GM18868 (cell line): ENCODE measurements at regions not wholly inside any gene's neighbourhood (a gene's known extent, or its start where the extent isn't known, plus 50 kb on each side); places are given as distances from the start of the nearest gene placed in this dataset.
"Not testable (repeated sequence)": the region's sequence is repeated elsewhere in the genome, so short reads cannot be mapped to it uniquely, and the experiment has no call there.

ENCODE experiments used
- ATAC-seq: cut with Tn5 transposase; IDR thresholded peaks from one replicate; pipeline ENCODE4 v1.9.1; 2021; ENCODE audit warnings: mild to moderate bottlenecking, moderate library complexity; ENCODE audit not compliant: unreplicated experiment

DNA sequence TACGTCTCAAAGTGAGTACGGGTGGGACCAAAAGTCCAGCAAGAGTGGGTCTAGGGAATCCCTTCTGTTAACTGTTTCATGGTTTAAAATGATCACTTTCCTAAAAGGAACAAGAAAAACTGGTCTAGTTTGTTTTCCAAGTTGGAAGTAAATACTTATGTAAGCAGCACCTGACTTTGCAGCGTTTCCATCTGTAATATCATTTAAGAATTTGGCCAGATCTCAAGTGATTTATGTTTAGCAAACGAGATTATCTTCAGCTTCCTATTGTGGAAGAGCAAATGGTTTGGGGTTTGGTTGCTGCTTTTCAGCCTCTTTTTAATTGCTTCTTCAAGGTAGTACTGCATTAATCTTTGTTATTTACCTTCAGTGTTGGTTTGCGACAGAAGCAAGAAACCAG is 50.4 kb downstream of the FHIP1A start:
- ATAC-seq, result no peak

DNA sequence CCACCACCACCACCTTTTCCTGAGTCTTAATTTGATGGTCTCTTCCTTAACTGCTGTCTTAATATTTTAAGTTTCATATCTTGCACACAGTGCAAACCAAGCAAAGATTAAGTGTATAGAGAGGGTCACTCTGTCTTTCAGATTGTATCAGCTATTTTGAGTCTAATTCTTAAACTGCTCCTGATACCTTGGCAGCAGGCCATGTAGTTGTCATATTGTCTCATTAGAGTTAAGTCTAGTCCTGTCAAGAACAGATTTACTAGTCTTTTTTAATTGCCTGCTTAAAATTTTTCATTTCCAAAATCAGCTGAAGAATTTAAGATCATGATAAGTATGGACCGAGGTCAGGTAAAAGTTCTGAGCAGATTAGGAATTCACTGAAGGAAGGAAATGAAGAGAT is 51.5 kb downstream of the FHIP1A start:
- no peak for ATAC-seq

DNA sequence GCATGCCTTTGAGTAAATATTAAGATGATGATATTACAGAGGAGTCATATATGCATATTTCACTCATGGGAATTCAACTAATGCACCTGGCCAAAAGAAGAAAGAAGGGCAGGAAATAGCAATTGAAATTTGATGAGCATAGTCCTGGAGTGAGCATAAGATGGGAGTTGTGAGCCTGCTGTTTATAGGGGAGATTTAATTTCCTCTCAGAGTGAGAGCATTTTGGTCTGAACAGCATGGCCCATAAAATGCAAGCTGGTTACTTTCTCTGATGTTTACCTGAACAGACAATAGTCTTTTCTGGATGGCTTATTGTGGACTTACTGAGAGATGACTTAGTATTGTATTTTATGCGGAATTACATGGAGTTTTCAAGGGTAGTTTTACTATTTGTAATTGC is 53.6 kb downstream of the FHIP1A start:
- ATAC-seq, result no peak

DNA sequence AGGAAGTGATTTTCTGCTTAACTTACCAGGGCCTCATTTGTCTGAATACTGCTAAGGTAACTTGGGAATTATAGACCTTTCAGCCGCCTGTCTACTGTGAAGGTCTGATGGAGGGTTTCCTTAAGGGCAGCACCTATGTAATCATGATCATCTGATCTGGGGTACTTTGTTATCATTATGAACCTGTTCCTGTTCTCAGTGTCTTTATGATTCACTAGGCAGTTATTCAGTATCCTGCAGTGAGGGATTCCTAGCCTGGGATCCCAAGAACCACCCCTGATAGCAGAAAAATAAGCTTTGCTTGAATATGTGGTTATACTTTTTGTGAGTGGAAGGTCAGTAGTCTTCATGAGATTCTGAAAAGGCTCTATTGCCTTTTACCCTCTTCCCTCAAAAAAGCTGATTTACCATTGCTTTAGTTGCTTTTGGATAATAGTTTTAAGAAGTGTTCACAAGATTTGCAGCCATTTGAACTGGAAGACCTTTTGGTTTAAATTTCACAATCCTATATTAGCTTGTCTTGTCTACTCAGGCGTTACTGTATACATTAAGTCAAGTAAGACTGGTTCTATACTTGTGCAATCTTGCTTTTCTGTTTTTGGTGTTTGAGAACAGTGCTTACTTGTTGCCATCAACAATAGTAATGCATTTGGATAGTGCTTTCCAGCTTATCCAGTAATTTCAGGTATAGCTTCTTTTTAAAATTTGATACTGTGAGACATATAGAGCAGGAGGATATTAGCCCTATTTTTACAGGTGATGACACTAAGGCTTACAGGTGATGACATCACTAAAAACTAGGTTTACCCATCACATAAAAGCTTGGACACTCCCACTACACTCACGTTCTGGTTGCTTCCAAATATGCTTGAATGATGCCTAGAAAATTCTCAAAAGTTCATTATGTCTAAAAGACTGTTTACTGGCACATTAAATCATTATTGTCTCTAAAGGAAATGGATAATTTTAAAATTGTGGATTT is 60.0 kb downstream of the FHIP1A start:
- no peak for ATAC-seq

DNA sequence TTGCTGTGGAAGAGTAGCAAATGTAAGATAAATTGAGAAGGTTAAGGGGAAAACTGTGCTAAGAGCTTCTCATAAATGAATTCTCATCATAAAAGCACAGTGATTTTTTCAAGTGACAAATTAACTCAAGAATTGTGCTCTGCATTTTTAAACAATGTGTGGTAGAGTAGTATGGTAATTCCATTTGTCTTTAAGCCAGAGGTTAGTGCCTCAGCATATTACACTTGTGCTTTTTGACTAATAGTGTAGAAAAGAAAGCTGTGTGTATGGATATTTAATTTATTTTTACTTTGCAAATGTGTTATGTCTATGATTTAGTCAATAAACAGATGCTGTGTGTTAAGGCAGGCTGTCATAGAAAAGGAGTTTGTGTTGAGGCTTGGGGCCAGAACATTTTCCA is 61.0 kb downstream of the FHIP1A start:
- no peak for ATAC-seq

DNA sequence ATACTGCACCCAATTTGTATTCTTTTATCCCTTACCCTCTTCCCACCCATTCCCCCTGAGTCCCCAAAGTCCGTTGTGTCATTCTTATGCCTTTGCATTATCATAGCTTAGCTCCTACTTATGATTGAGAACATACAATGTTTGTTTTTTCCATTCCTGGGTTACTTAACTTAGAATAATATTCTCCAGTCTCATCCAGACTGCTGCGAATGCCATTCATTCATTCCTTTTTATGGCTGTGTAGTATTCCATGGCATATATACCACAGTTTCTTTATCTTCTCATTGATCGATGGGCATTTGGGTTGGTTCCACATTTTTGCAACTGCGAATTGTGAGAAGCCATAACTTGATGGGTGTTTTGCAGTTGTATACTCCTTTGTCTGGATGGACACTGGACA is 62.8 kb downstream of the FHIP1A start:
- ATAC-seq, result no peak

DNA sequence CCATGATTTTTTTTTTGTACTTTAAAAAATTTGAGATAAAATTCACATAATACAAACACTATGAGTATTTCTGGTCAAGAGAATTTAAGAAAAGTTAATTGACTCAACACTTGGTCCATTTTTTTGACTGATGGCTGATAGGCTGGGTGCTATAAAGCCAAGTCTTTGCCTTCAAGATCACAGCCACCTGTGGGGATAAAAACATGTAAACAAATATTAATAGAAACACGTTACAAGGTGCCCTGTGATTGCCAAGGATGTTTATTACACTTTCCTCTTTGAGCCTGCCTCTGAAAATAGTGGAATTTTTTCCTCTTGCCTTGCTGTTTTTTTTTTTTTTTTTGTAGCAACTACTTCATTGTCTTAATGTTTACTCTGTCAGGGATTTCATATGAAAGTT is 63.3 kb downstream of the FHIP1A start:
- no peak for ATAC-seq

DNA sequence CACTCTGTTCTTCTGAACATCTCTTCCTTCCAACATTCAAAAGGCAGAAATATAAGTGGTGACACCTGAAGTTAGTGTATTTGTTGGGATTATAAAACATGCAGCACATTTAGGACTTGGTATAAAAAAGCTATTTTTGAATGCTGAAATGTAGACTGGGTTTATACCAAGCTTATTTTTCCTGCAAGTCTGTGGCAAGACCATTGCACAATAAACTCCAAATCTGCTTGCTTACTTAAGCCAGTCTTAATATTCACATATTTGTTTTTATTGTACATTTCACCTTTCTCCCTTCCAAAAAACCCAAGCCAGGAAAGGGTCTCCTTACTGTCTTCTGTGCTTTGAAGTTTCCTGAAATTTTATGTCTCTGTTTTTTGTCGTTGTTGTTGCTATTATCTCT is 63.7 kb downstream of the FHIP1A start:
- no peak for ATAC-seq

DNA sequence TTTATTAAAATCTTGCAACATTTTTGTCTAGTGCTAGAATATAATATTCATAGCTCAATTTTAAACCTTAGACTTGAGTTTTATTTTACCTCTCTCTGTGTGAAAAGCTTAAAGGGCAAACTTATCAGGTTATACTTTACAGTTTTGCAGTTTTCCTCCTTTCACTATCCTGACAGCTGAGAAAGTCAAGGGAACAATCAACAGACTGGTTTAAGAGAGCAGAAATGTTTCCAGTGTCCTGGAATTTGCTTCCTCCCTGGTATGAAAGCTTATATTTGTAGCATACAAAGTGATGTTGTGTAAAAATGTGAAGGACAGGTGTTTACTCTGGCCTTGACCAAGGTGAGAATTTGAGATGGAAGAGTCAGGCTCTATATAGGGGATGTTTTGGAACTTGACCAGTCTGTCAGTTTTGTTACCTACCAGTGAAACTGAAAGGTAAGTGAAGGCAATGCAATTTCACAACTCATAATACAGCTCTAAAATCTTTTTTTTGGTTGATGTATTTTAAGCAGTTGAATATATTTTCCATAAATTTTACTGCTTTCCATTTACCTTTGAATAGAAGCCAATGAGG is 64.6 kb downstream of the FHIP1A start:
- no peak for ATAC-seq

DNA sequence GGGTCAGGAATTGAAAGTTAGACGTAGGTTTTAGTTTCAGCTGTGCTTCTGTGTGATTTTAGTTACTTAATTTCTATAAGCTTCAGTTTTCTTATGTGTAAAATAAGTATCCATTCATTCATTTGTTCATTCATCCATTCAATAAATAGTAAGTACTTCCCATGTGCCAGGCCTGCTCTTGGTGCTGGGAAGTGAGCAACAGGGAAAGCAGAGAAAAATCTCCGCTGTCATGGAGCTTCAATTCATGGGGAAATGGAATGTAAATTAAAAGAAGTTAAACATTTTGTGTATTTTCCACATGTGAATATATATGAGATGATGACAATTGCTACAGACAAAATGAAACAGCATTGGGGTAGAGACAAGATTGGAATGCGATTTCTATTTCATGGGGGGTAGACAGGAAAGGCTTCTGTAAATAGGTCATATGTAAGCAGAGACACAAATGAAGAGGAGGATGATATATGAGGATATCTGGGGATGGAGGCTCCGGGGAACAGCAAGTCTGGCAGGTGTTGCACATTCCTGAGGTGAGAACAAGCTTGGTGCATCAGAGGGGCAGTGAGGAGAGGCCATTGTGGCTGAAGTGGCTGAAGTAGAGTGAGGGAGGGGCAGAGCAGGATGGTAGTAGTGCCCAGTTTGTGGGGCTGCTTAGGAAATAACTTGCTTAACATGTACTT is 66.2 kb downstream of the FHIP1A start:
- ATAC-seq, result no peak

DNA sequence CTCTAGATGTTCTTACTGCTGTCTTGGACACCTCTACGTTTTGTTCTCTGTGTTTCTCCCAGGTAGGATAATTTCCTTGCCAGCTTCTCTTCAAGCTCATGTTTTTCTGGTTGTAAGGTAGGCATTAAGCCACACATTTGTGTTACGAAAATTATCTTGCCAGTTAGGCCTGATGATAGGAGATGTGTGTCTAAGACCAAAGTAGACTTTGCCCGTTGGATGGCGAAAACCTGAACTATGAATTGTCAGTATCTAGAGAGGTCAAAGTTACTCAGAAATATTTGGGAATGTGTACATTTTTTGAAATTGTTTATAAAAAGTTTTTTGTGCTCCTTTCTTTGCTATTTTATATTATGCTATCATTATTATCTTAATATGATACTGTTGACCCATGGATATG is 72.8 kb downstream of the FHIP1A start:
- no peak for ATAC-seq

DNA sequence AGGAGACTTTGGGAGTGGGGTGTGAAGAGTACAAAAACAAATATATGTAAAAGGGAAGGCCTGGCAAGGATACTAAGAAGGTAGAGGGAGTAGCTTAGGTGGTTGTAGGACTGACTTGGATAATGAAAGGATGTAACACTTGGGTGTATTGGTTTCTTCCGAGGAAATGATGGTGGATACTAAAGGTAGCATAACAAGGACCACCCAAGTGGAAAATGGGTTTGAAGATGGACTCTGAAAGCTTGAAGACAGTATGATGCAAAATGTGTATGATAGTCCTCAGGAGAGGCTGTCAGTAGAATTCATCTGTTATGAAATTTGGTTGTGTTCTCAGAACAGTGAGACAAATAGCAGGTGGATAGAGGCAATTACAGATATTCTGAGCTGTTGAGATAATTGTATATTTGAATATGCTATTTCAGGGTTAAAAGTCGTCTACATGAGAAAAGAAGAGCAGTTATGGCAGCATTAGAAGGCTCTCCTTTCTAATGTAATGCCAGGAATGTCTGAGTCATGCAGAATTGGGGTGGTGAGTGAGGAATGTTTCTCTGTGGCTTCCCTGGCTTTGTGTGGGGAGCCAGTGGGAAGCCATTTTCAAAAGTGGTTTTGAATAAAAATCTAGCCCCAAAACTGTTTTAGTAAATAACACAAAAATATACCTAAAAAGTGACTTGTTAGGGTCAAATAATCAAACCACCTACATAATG is 75.6 kb downstream of the FHIP1A start:
- no peak for ATAC-seq

DNA sequence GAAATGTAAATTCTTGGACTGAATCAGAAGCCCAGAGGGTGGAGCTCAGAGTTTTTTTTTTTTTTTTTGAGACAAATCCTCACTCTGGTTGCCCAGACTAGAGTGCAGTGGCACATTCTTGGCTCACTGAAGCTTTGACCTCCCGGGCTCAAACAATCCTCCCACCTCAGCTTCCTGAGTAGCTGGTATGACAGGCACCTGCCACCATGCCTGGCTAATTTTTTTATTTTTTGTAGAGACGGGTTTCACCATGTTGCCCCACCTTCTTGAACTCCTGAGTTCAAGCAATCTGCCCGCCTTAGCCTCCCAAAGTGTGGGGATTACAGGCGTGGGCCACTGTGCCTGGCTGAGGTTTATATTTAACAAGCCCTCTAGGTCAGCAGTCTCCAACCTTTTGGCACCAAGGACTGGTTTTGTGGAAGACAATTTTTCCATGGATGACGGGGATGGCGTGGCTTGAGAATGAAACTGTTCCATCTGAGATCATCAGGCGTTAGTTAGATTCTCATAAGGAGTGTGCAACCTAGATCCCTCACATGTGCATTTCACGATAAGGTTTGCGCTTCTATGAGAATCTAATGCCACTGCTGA is 76.7 kb downstream of the FHIP1A start:
- ATAC-seq, result no peak

DNA sequence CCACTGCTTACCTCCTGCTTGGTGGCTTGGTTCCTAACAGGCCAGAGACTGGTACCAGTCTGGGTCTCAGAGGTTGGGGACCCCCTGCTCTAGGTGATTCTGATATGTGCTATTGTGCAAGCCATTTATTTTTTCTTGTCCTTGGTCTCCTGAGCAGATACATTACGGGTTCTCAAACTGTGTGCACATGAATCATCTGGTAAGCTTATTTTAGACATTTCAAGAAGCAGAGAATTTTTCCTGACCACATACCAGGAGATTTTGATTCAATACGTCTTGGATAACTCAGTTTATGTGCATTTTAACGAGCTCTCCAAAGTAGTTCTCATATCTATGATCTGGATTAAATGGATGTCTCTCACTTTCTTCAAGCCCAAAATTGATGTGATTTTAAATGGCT is 77.2 kb downstream of the FHIP1A start:
- ATAC-seq, result no peak

DNA sequence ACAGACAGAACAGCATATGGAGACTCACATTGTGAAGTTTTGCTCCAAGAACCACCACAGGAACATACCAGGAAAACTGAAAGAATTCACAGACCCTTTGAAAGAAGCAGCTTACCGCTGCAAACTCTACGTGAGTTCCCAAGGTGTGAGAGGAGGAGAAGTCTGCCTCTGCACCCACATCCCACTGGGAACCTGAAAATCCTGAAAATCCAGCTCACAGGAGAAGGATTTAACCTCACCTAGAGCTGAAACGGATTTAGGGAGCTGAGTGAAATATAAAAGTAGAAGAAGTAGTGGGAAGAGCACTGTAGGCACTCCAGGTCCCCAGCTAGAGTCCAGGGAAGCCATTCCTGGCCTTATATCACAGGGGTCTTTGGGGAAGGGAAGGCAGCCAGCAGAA is 80.0 kb downstream of the FHIP1A start:
- no peak for ATAC-seq

DNA sequence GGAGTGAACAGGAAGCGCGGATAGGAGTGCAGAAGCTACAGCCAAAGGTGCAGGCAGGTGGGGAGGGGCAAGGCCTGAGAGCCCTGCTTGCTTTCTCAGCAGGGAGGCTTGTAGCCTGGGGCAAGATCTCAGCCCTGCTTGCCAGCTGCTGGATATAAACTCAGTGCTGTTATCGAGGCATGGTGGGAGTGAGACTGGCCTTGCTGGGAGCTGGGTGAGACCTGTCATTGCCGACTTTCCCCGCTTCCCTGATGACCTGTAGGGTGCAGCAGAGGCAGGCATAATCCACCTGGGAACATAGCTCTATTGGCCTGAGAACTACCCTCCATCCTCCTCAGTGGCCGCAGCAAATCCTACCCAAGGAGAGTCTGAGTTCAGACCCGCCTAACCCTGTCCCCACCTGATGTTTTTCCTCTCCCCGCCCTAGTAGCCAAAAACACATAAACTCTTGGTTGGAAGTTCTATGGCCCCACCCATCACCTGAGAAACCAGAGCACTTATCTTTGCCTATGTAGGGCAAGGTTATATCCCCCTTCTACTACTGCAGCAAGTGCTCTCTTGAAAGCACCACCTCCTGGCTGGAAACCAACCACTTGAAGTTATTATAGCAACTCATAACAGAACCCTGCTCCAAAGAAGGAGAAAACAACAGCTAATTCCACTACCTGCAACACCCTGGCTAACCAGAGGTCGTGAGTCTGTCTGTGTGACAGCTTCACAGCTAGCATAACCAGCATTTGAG is 80.7 kb downstream of the FHIP1A start:
- ATAC-seq, result no peak

DNA sequence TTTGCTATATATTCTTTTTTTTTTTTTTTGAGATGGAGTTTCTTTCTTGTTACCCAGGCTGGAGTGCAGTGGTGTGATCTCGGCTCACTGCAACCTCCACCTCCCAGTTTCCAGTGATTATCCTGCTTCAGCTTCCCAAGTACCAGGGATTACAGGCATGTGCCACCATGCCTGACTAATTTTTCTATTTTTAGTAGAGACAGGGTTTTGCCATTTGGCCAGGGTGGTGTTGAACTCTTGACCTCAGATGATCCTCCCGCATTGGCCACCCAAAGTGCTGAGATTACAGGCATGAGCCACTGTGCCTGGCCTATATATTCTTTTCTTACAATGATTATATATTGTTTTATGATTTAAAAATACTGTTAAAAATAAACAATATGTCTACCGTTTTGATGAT is 86.6 kb downstream of the FHIP1A start:
- not testable (repeated sequence) for ATAC-seq

DNA sequence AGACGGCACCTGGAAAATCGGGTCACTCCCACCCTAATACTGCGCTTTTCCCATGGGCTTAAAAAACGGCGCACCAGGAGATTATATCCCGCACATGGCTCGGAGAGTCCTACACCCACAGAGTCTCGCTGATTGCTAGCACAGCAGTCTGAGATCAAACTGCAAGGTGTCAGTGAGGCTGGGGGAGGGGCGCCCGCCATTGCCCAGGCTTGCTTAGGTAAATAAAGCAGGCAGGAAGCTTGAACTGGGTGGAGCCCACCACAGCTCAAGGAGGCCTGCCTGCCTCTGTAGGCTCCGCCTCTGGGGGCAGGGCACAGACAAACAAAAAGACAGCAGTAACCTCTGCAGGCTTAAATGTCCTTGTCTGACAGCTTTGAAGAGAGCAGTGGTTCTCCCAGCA is 102.6 kb downstream of the FHIP1A start:
- not testable (repeated sequence) for ATAC-seq

DNA sequence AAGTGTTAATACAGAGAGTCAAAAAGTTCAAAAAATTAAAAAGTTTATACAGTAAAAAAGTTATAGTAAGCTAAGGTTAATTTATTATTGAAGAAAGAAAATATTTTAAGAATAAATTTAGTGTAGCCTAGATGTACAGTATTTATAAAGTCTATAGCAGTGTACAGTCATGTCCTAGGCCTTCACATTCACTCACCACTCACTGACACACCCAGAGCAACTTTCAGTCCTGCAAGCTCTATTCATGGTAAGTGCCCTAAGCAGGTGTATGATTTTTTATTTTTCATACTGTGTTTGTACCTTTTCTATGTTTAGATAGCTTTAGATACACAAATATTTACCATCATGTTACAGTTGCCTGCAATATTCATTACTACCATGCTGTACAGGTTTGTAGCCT is 108.9 kb downstream of the FHIP1A start:
- ATAC-seq, result no peak

DNA sequence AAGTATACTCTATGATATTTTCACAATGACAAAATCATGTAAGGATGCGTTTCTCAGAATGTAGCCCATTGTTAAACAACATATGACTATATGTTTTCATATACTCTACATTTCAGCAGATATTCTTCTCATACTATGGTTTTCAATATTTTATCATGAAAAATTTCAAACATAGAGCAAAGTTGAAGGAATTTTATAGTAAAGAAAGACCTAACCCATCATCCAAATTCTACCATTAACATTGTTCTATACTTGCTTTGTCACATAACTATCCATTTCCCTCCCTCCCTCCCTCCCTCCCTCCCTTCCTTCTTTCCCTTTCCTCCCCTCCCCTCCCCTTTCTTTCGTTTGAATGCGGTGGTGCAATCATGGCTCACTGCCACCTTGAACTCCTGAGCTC is 109.4 kb downstream of the FHIP1A start:
- ATAC-seq, result no peak
